ENCODE measurements at regions not wholly inside any gene's neighbourhood (a gene's known extent, or its start where the extent isn't known, plus 50 kb on each side); places are given as distances from the start of the nearest gene placed in this dataset.

GRCh38 chr12:65742018-65743010 lies 82.0 kb upstream of the HMGA2 start:
- TF ChIP-seq CTCF (IDR thresholded peaks at IDR 0.05) (no peak), POLR2A (IDR thresholded peaks at IDR 0.05) (no peak)
